ENCODE measurements at regions not wholly inside any gene's neighbourhood (a gene's known extent, or its start where the extent isn't known, plus 50 kb on each side); places are given as distances from the start of the nearest gene placed in this dataset.
"Not testable (repeated sequence)": the region's sequence is repeated elsewhere in the genome, so short reads cannot be mapped to it uniquely, and the experiment has no call there.

DNA sequence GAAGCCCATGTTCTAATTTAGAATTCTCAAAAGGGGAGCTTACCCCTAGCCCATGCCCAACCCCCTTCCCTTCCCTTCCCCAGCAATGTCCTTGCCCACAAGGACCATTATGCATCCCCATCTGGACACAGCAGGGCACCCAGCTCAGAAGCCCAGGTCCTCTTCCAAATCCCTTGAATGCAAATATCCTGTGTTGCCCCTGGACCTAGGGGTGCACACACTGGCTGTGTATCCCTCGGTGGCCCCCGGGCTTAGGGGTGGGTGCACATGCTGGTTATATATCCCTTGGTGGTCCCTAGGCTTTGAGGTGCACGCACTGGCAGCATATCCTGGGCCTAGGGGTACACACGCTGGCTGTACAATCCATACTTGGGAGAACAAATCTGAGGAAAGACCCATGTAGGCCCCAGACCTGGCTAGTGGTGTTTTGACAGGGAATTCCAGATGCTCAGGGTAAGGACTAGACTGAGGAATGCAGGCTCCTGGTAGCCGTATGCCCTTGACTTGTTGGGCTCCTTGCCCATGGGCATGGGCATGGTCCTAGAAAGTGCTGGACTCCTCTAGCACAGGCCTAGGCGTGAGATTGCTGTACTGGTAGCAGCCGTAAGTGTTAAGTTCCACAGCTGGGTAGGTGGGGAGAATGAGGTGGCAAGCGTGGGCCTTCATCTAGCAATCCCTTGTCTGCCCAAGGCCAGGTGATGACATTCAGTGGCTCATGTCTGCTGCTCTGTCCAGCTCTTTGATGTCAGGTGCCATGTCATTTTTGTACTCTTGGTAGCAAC, 222.4 kb downstream of the OPA1 start:
- Histone ChIP-seq H3K4me3 (ENCODE audit: low read length) (no peak overlapping the region), H3K9me3 (ENCODE audit: control insufficient read depth, insufficient read depth, low read length) (no peaks in the 10 kb centered on the region), H3K27me3 (ENCODE audit: control insufficient read depth, insufficient read depth, low read length) (no peaks in the 10 kb centered on the region), H3K4me1 (ENCODE audit: control insufficient read depth, insufficient read depth, low read length) (peaks cover 39% of the 10 kb centered on the region), H3K27ac (ENCODE audit: low read length) (no peak overlapping the region), H3K36me3 (ENCODE audit: control insufficient read depth, insufficient read depth, low read length) (no peaks in the 10 kb centered on the region)
- WGBS (ENCODE audit: insufficient coverage, insufficient read length), result no CpG with 5 or more reads among the region's 8 CpGs
- DNase-seq (ENCODE audit: low read depth, low spot score), result no peak

DNA sequence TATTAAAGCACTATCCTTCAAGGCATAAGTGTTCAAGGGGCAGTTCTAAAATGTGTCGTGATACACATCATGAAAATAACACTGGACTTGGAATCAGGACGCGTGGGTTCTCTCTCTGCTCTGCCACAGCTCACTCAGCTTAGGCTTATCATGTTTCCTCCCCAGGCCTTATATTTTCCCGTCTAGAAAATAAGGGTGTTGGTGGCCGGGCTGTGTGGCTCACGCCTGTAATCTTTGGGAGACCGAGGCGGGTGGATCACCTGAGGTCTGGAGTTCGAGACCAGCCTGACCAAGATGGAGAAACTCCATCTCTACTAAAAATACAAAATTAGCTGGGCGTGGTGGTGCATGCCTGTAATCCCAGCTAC, 223.0 kb downstream of the OPA1 start:
- H3K4me3 ChIP-seq (ENCODE audit: low read length), result no peak overlapping the region
- no peak overlapping the region for H3K27ac ChIP-seq (ENCODE audit: low read length)
- WGBS (ENCODE audit: insufficient coverage, insufficient read length), result no CpG with 5 or more reads among the region's 10 CpGs
- no peaks in the 10 kb centered on the region for H3K27me3 ChIP-seq (ENCODE audit: control insufficient read depth, insufficient read depth, low read length)
- DNase-seq (ENCODE audit: low read depth, low spot score), result no peak
- H3K36me3 ChIP-seq (ENCODE audit: control insufficient read depth, insufficient read depth, low read length), result no peaks in the 10 kb centered on the region
- no peaks in the 10 kb centered on the region for H3K9me3 ChIP-seq (ENCODE audit: control insufficient read depth, insufficient read depth, low read length)
- peaks cover 39% of the 10 kb centered on the region for H3K4me1 ChIP-seq (ENCODE audit: control insufficient read depth, insufficient read depth, low read length)

DNA sequence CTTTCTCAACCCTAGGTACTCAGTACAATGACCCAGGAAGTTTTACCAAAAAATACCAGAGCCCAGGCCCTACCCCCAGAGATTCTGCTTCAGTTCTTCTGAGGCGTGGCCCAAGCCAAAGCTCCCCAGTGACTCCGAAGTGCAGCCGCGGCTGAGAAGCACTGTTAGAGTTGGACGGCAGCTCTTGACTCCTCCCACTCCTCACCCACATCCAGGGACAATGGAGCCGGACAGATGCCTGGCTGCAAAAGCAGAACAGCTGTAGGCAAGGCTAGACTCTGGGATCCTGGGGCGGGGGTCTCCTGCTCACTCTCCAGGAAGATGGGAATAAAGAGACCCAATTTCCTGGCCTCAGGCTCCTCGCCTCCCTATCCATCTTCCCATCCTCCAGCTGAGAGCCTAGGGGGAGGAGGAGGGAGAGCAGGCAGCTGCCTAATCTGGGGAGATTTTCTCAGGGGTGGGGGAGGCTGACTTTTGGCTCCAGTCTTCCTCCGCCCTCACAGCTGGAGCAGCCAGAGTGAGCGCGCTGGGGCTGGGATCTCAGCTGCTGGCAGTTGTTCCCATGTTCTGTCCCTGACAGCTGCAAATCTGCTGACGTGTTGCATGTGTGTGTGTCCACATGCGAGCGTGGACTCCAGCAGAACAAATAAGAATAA, 223.8 kb downstream of the OPA1 start:
- Histone ChIP-seq H3K36me3 (ENCODE audit: control insufficient read depth, insufficient read depth, low read length) (no peaks in the 10 kb centered on the region), H3K27me3 (ENCODE audit: control insufficient read depth, insufficient read depth, low read length) (no peaks in the 10 kb centered on the region), H3K9me3 (ENCODE audit: control insufficient read depth, insufficient read depth, low read length) (no peaks in the 10 kb centered on the region), H3K27ac (ENCODE audit: low read length) (no peak overlapping the region), H3K4me3 (ENCODE audit: low read length) (no peak overlapping the region), H3K4me1 (ENCODE audit: control insufficient read depth, insufficient read depth, low read length) (peaks cover 34% of the 10 kb centered on the region)
- no CpG with 5 or more reads among the region's 14 CpGs for WGBS (ENCODE audit: insufficient coverage, insufficient read length)
- peak; percentile 75 for DNase-seq (ENCODE audit: low read depth, low spot score)

DNA sequence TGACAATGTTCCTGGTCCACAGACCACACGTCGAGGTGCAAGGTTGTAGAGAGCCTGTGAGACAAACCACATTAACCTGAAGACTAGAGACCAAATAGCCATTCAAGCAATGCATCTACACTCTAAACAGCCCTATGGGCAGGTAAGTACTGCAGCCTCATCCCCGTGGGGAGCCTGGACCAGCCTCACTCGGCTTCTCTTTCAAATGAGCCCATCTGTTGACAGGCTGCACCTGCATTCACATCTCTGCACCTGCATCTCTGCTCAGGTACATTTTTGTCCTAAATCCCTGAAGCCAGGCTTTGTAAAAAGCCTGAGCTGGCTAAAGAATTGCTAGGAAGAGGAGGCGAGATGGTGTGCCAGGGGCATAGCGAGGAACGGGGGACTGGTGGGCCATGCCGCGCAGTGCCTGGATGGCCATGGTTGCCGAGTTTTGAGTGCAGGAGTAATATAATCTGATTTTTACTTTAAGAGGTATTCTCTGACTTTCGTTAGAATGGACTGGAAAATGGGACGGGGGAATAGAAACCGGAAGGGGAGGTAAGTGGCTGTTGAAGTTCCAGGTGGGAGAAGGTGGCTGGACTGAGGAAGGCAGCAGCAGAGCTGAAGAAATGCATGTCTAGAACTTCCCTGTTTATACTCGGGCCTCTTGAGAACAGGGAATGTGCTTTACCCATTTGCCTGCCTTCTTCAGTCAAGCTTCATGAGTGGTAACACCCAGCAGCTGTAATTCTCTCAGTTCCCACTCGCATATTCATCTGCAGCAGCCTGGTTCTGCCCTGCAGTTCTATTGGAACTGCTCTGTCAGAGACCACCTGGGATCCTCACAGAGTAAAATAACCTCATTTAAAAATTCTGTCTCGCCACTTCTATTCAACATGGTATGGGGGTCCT, 226.4 kb downstream of the OPA1 start:
- Histone ChIP-seq H3K27me3 (ENCODE audit: control insufficient read depth, insufficient read depth, low read length) (no peaks in the 10 kb centered on the region), H3K9me3 (ENCODE audit: control insufficient read depth, insufficient read depth, low read length) (no peaks in the 10 kb centered on the region), H3K4me3 (ENCODE audit: low read length) (no peak overlapping the region), H3K36me3 (ENCODE audit: control insufficient read depth, insufficient read depth, low read length) (no peaks in the 10 kb centered on the region), H3K27ac (ENCODE audit: low read length) (no peak overlapping the region), H3K4me1 (ENCODE audit: control insufficient read depth, insufficient read depth, low read length) (peaks cover 23% of the 10 kb centered on the region)
- no CpG with 5 or more reads among the region's 16 CpGs for WGBS (ENCODE audit: insufficient coverage, insufficient read length)
- DNase-seq (ENCODE audit: low read depth, low spot score), result no peak

GRCh38 chr3:193821151-193821668, 228.2 kb downstream of the OPA1 start:
- Histone ChIP-seq H3K27me3 (ENCODE audit: control insufficient read depth, insufficient read depth, low read length) (no peaks in the 10 kb centered on the region), H3K36me3 (ENCODE audit: control insufficient read depth, insufficient read depth, low read length) (no peaks in the 10 kb centered on the region), H3K4me3 (ENCODE audit: low read length) (no peak overlapping the region), H3K27ac (ENCODE audit: low read length) (no peak overlapping the region), H3K9me3 (ENCODE audit: control insufficient read depth, insufficient read depth, low read length) (no peaks in the 10 kb centered on the region), H3K4me1 (ENCODE audit: control insufficient read depth, insufficient read depth, low read length) (peaks cover 10% of the 10 kb centered on the region)
- WGBS (ENCODE audit: insufficient coverage, insufficient read length), result no CpG with 5 or more reads among the region's 2 CpGs
- no peak for DNase-seq (ENCODE audit: low read depth, low spot score)

DNA sequence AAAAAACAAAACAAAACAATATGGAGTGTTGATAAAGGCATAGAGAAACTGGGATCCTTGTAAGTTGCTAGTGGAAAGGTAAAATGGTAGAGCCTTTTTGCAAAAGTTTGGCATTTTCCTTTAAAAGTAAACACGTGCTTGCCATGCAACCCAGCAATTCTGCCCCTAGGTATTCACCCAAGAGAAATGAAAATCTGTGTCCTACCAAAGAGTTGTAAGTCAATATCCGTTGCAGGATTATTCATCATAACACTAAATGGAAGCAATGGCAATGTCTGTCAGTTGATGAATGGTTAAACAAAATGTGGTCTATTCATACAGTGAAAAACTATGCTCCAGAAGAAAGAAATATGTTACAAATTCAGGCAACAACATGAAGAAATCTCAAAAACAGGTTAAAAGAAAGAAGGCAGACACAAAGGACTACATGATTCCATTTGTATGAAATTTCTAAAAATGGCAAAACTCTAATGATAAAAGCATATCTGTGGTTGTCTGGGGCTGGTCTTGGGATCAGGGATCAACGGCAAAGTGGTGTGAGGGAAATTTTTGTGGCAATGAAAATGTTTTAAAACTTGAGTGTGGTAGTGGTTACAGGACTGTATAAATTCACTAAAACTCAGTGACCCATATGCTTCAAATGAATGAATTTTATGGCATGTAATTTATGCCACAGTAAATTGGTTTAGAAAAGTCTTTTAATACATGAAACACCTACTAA, 229.6 kb downstream of the OPA1 start:
- Histone ChIP-seq H3K27ac (ENCODE audit: low read length) (no peak overlapping the region), H3K27me3 (ENCODE audit: control insufficient read depth, insufficient read depth, low read length) (no peaks in the 10 kb centered on the region), H3K4me1 (ENCODE audit: control insufficient read depth, insufficient read depth, low read length) (peaks cover 6% of the 10 kb centered on the region), H3K4me3 (ENCODE audit: low read length) (no peak overlapping the region), H3K9me3 (ENCODE audit: control insufficient read depth, insufficient read depth, low read length) (no peaks in the 10 kb centered on the region), H3K36me3 (ENCODE audit: control insufficient read depth, insufficient read depth, low read length) (no peaks in the 10 kb centered on the region)
- no peak for DNase-seq (ENCODE audit: low read depth, low spot score)
- WGBS (ENCODE audit: insufficient coverage, insufficient read length), result no CpG with 5 or more reads among the region's 3 CpGs

- DNase-seq (ENCODE audit: low read depth, low spot score); H3K4me3 ChIP-seq (ENCODE audit: low read length); H3K9me3 ChIP-seq (ENCODE audit: control insufficient read depth, insufficient read depth, low read length); H3K36me3 ChIP-seq (ENCODE audit: control insufficient read depth, insufficient read depth, low read length); H3K4me1 ChIP-seq (ENCODE audit: control insufficient read depth, insufficient read depth, low read length); H3K27ac ChIP-seq (ENCODE audit: low read length); H3K27me3 ChIP-seq (ENCODE audit: control insufficient read depth, insufficient read depth, low read length): not testable (repeated sequence)
- WGBS (ENCODE audit: insufficient coverage, insufficient read length), result no CpG with 5 or more reads among the region's 3 CpGs
These were observed 230.2 kb downstream of the OPA1 start for GRCh38 chr3:193823213-193823605.

DNA sequence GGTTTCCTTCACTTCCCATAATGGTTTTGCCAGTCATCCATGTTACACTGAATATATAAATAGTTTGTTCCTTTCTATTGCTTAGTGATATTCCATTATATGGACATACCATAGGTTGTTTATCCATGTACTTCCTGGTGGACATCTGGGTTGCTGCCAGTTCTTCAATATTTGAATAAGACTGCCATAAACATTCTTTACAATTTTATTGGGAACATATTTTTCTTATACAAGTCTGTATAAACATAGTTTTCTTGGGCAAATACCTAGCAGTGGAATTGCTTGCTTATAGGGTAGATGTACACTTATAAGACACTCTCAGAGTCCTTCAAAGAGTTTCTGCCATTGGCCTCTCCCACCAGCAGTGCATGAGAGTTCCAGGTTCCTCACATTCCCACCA, 231.4 kb downstream of the OPA1 start:
- Histone ChIP-seq H3K27ac (ENCODE audit: low read length) (no peak overlapping the region), H3K27me3 (ENCODE audit: control insufficient read depth, insufficient read depth, low read length) (no peaks in the 10 kb centered on the region), H3K4me3 (ENCODE audit: low read length) (no peak overlapping the region), H3K9me3 (ENCODE audit: control insufficient read depth, insufficient read depth, low read length) (no peaks in the 10 kb centered on the region), H3K36me3 (ENCODE audit: control insufficient read depth, insufficient read depth, low read length) (no peaks in the 10 kb centered on the region), H3K4me1 (ENCODE audit: control insufficient read depth, insufficient read depth, low read length) (peaks cover 4% of the 10 kb centered on the region; the same call in 1 of the 2 replicates)
- no peak for DNase-seq (ENCODE audit: low read depth, low spot score)

DNA sequence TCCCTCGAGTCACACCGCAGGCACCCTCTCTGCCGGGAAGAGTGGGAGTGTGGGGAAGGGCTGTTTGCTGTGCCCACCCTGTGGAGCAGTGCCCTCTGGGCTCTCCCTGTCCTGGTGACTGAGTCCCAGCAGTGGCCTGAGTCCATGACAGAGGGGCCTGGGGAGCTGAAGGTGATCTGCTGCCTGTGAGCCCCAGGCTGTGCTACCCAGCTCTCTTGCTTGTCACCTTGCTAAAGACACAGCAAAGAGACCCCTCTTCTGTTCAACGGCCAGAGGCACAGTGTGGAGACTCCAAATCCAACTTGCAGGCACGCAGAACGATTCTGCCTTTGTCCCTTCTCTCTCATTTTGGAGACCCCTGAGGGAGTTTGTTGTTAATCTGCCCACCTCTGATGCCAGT, 232.6 kb downstream of the OPA1 start:
- H3K27ac ChIP-seq (ENCODE audit: low read length), result no peak overlapping the region
- no CpG with 5 or more reads among the region's 6 CpGs for WGBS (ENCODE audit: insufficient coverage, insufficient read length)

More for the DNA sequence above, 232.6 kb downstream of the OPA1 start:
- DNase-seq (ENCODE audit: low read depth, low spot score), result no peak
- Histone ChIP-seq H3K4me3 (ENCODE audit: low read length) (no peak overlapping the region), H3K36me3 (ENCODE audit: control insufficient read depth, insufficient read depth, low read length) (no peaks in the 10 kb centered on the region), H3K27me3 (ENCODE audit: control insufficient read depth, insufficient read depth, low read length) (no peaks in the 10 kb centered on the region), H3K9me3 (ENCODE audit: control insufficient read depth, insufficient read depth, low read length) (no peaks in the 10 kb centered on the region), H3K4me1 (ENCODE audit: control insufficient read depth, insufficient read depth, low read length) (peaks cover 1% of the 10 kb centered on the region; the same call in 1 of the 2 replicates)
